H1 (cell line): ENCODE measurements at regions not wholly inside any gene's neighbourhood (a gene's known extent, or its start where the extent isn't known, plus 50 kb on each side); places are given as distances from the start of the nearest gene placed in this dataset.

Source experiments
- CTCF ChIP-seq, 3 experiments: IDR thresholded peaks; 1 replicate in 2 of 3; 2 replicates in 1 of 3; pipeline versions ENCODE4 v1.5.1 to v1.6.1; 2011; ENCODE audit warnings: low read length in 3 of 3, mild to moderate bottlenecking in 3 of 3, inconsistent platforms in 2 of 3, low read depth in 1 of 3, moderate library complexity in 1 of 3; ENCODE audit not compliant: insufficient read depth in 1 of 3; ENCODE audit errors: control extremely low read depth in 1 of 3
- EP300 ChIP-seq, 2 experiments: IDR thresholded peaks; 1 replicate in 1 of 2; 2 replicates in 1 of 2; pipeline ENCODE4 v1.6.1; 2011 to 2012; ENCODE audit warnings: low read depth in 2 of 2, low read length in 2 of 2, mild to moderate bottlenecking in 2 of 2, borderline replicate concordance in 1 of 2, inconsistent platforms in 1 of 2, moderate library complexity in 1 of 2
- EZH2 ChIP-seq: fragments of 200-600 bp; sonication (generic); IDR thresholded peaks from 2 replicates; pipeline ENCODE4 v1.7.1; 2012; ENCODE audit warnings: low read depth, mild to moderate bottlenecking, moderate library complexity, low read length, inconsistent platforms; ENCODE audit not compliant: severe bottlenecking
- HDAC6 ChIP-seq: IDR thresholded peaks from one replicate; pipeline ENCODE4 v1.7.1; 2012; ENCODE audit warnings: low read depth, mild to moderate bottlenecking, inconsistent platforms, low read length, moderate library complexity
- KDM1A ChIP-seq: fragments of 200-600, 300-600 bp; sonication (generic); IDR thresholded peaks from 2 replicates; pipeline ENCODE4 v1.7.1; 2016; ENCODE audit warnings: mild to moderate bottlenecking, low read length, borderline replicate concordance
- MAX ChIP-seq: IDR thresholded peaks from 2 replicates; pipeline ENCODE4 v1.6.1; 2012; ENCODE audit warnings: inconsistent platforms
- POLR2A ChIP-seq, 2 experiments: IDR thresholded peaks; 1 replicate in 1 of 2; 2 replicates in 1 of 2; pipeline ENCODE4 v1.6.1; 2011; ENCODE audit warnings: low read depth in 2 of 2, low read length in 2 of 2, mild to moderate bottlenecking in 2 of 2; ENCODE audit errors: control extremely low read depth in 1 of 2
- SIX5 ChIP-seq: IDR thresholded peaks from 2 replicates; pipeline ENCODE4 v1.6.1; 2011; ENCODE audit warnings: mild to moderate bottlenecking, low read depth, low read length
- SRF ChIP-seq: IDR thresholded peaks from 2 replicates; pipeline ENCODE4 v1.6.1; 2011; ENCODE audit warnings: mild to moderate bottlenecking, low read depth, low read length, moderate library complexity

DNA sequence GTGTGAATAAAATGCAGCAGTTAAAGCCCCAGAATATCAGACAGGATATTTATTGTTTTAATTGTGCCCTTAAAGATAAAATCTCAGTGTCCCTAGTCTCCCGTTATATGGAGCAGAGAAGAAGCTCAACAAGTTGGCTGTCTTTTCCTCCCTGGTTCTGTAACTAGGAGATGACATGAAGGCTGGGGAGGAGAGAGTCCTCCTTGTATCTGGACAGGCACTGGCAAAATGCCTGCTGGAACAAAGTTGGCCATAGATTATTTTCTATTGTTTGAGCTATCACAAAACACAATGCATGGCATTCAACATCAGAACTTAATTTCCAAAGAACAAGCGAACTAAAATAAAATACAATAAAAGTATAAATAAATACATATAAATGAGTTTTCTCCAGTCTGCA is 694.9 kb upstream of the KCND2 start:
- TF ChIP-seq CTCF (IDR thresholded peaks at IDR 0.05; ENCODE audit: control extremely low read depth in 1 of 3, insufficient read depth in 1 of 3, low read depth in 1 of 3, low read length in 3 of 3) = no peak
- no peak for TF ChIP-seq HDAC6
- no peak for TF ChIP-seq POLR2A (IDR thresholded peaks at IDR 0.05; ENCODE audit: control extremely low read depth in 1 of 2, low read depth in 2 of 2, low read length in 2 of 2)
- TF ChIP-seq SIX5 = no peak
- no peak for TF ChIP-seq KDM1A
- TF ChIP-seq EZH2 = no peak
- TF ChIP-seq EP300 (IDR thresholded peaks at IDR 0.05; ENCODE audit: borderline replicate concordance in 1 of 2, low read depth in 2 of 2, low read length in 2 of 2) = no peak
- TF ChIP-seq SRF = no peak
- TF ChIP-seq MAX = no peak
